ENCODE measurements at regions not wholly inside any gene's neighbourhood (a gene's known extent, or its start where the extent isn't known, plus 50 kb on each side); places are given as distances from the start of the nearest gene placed in this dataset.

DNA sequence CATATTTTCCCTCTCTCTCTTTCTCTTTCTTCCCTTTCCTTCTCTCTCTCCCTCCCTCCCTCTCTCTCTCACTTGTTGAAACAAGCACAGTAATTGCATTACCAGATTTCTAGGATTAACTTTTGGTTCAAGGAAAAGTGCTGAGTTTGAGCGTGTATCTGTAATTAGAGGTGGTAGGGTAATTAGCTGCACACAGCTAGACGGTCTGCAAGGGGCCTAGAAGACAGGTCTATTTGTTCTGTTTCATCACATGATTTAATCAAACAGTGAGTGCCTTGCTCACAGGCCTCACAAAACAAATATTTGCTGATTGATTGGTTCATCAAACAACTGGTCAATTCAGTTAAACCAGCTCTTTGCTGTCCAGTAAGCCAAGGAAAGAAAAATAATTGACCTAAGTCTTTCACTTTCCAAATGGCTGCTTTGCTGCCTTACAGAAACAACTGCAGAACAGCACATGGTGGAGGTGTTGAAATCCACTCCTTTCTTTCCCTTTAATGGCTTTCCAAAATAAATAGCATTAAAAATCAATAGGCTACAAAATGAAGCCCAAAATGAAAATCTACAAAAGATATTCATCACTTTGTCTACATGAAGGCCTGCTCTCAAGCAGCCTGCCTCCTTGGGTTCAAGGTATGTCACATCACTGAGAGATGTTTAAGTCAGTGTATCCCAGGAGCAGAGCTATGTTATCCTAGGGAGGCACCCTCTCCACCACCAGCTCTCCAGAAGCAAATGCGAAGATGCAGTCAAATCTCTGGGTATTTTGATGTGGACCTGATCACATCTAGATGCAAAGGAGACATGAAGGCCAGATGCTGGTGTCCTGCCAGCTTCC lies 264.4 kb upstream of the SIX2 start:
- TF ChIP-seq, protein P1, sequence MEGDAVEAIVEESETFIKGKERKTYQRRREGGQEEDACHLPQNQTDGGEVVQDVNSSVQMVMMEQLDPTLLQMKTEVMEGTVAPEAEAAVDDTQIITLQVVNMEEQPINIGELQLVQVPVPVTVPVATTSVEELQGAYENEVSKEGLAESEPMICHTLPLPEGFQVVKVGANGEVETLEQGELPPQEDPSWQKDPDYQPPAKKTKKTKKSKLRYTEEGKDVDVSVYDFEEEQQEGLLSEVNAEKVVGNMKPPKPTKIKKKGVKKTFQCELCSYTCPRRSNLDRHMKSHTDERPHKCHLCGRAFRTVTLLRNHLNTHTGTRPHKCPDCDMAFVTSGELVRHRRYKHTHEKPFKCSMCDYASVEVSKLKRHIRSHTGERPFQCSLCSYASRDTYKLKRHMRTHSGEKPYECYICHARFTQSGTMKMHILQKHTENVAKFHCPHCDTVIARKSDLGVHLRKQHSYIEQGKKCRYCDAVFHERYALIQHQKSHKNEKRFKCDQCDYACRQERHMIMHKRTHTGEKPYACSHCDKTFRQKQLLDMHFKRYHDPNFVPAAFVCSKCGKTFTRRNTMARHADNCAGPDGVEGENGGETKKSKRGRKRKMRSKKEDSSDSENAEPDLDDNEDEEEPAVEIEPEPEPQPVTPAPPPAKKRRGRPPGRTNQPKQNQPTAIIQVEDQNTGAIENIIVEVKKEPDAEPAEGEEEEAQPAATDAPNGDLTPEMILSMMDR (conservative IDR thresholded peaks at IDR 0.05; ENCODE audit: low read depth, low read length), result no peak
- no peak for TF ChIP-seq EZH2 (IDR thresholded peaks at IDR 0.05; ENCODE audit: borderline replicate concordance, low read depth, low read length, poor library complexity, severe bottlenecking)

Measured in A673 (cell line).